Trophoblast cell (in vitro differentiated cells and primary cell): ENCODE measurements at regions not wholly inside any gene's neighbourhood (a gene's known extent, or its start where the extent isn't known, plus 50 kb on each side); places are given as distances from the start of the nearest gene placed in this dataset.

Experiments
- DNase-seq, 2 donors: peaks; one replicate each; pipeline ENCODE4 v3.0.0-alpha.2; 2016
- H2AFZ ChIP-seq: 2 replicates; pipeline ENCODE4 v1.6.1; 2013; ENCODE audit warnings: low read length, moderate library complexity, mild to moderate bottlenecking; ENCODE audit not compliant: insufficient read depth, poor library complexity
- H2AK5ac ChIP-seq: 2 replicates; pipeline ENCODE4 v1.6.1; 2013; ENCODE audit warnings: mild to moderate bottlenecking, low read length
- H2BK120ac ChIP-seq: 2 replicates; pipeline ENCODE4 v1.6.1; 2013; ENCODE audit warnings: low read length, mild to moderate bottlenecking, moderate library complexity; ENCODE audit not compliant: insufficient read depth, poor library complexity
- H2BK12ac ChIP-seq: 2 replicates; pipeline ENCODE4 v1.6.1; 2013; ENCODE audit warnings: mild to moderate bottlenecking, low read length, moderate library complexity
- H2BK5ac ChIP-seq: 2 replicates; pipeline ENCODE4 v1.6.1; 2013; ENCODE audit warnings: low read length, low read depth, moderate library complexity, mild to moderate bottlenecking; ENCODE audit not compliant: poor library complexity
- H3K14ac ChIP-seq: 2 replicates; pipeline ENCODE4 v1.6.1; 2013; ENCODE audit warnings: mild to moderate bottlenecking, low read length
- H3K18ac ChIP-seq: 2 replicates; pipeline ENCODE4 v1.6.1; 2013; ENCODE audit warnings: mild to moderate bottlenecking, low read length
- H3K23ac ChIP-seq: 2 replicates; pipeline ENCODE4 v1.6.1; 2013; ENCODE audit warnings: low read length
- H3K27ac ChIP-seq: 2 replicates; pipeline ENCODE4 v1.5.1; 2013; ENCODE audit warnings: low read depth, mild to moderate bottlenecking, inconsistent platforms, low read length, moderate library complexity
- H3K27me3 ChIP-seq: 2 replicates; pipeline ENCODE4 v1.6.1; 2013; ENCODE audit warnings: inconsistent platforms, mild to moderate bottlenecking, low read length, moderate library complexity; ENCODE audit not compliant: insufficient read depth
- H3K36me3 ChIP-seq, 2 experiments: 1 replicate in 1 of 2; 2 replicates in 1 of 2; pipeline ENCODE4 v1.6.1; 2013; ENCODE audit warnings: low read length in 2 of 2, mild to moderate bottlenecking in 2 of 2, moderate library complexity in 1 of 2; ENCODE audit not compliant: insufficient read depth in 2 of 2, control insufficient read depth in 1 of 2
- H3K4ac ChIP-seq: 2 replicates; pipeline ENCODE4 v1.6.1; 2013; ENCODE audit warnings: low read depth, mild to moderate bottlenecking, low read length, moderate library complexity
- H3K4me1 ChIP-seq, 2 experiments: 1 replicate in 1 of 2; 2 replicates in 1 of 2; pipeline ENCODE4 v1.6.1; 2013; ENCODE audit warnings: low read length in 2 of 2, mild to moderate bottlenecking in 2 of 2, moderate library complexity in 1 of 2; ENCODE audit not compliant: insufficient read depth in 2 of 2, control insufficient read depth in 1 of 2
- H3K4me2 ChIP-seq: 2 replicates; pipeline ENCODE4 v1.6.1; 2013; ENCODE audit warnings: inconsistent platforms, mild to moderate bottlenecking, low read length, moderate library complexity
- H3K4me3 ChIP-seq: 2 replicates; pipeline ENCODE4 v1.5.1; 2013; ENCODE audit warnings: mild to moderate bottlenecking, low read depth, low read length, inconsistent platforms
- H3K79me1 ChIP-seq: one replicate; pipeline ENCODE4 v1.6.1; 2013; ENCODE audit warnings: low read length
- H3K79me2 ChIP-seq: 2 replicates; pipeline ENCODE4 v1.6.1; 2013; ENCODE audit warnings: low read length, mild to moderate bottlenecking; ENCODE audit not compliant: control insufficient read depth, insufficient read depth, poor library complexity
- H3K9ac ChIP-seq: 2 replicates; pipeline ENCODE4 v1.6.1; 2013; ENCODE audit warnings: mild to moderate bottlenecking, low read length
- H3K9me3 ChIP-seq: 2 replicates; pipeline ENCODE4 v1.6.1; 2013; ENCODE audit warnings: low read depth, mild to moderate bottlenecking, control low read depth, inconsistent platforms, low read length; ENCODE audit not compliant: insufficient read depth
- H4K12ac ChIP-seq: 2 replicates; pipeline ENCODE4 v1.6.1; 2013; ENCODE audit warnings: low read depth, mild to moderate bottlenecking, low read length, moderate library complexity
- H4K8ac ChIP-seq: 2 replicates; pipeline ENCODE4 v1.6.1; 2013; ENCODE audit warnings: low read depth, mild to moderate bottlenecking, low read length, moderate library complexity
- H4K91ac ChIP-seq: one replicate; pipeline ENCODE4 v1.6.1; 2013; ENCODE audit warnings: low read depth, mild to moderate bottlenecking, low read length, moderate library complexity
- WGBS: extraction: QIAGEN DNeasy Blood & Tissue Kit; methylation state at CpG from one replicate; pipeline ENCODE4 v1.1.7; 2013; ENCODE audit warnings: missing lambda C conversion rate; ENCODE audit not compliant: insufficient read length, insufficient coverage; ENCODE audit errors: extremely low coverage; 5-methylcytosine and 5-hydroxymethylcytosine counted together

DNA sequence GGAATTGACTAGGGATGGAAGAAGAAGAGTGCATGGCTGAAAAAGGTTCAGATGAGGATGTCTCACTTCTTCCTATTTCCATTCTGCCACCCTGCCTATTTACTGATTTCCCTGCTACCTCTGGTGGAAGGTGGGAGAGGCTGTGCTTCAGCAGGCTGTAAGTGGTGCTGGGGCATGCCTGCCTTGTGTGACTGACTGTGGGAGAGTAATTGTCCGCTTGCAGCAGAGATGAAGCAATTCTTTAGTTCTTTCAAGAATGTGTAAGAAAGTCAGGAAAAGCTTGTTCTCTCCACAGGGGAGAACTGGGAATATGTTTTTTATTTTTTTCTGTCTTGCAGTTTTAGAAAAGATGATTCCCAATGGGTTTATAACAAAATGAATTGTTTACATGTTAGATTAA, 72.5 kb upstream of the NYAP2 start:
- no peak overlapping the region for H3K4me3 ChIP-seq
- no peak overlapping the region for H3K27ac ChIP-seq
- no peak overlapping the region for H4K12ac ChIP-seq
- no peak overlapping the region for H3K9ac ChIP-seq
- no peak overlapping the region for H3K14ac ChIP-seq
- H3K79me1 ChIP-seq, result no peaks in the 10 kb centered on the region
- H2AFZ ChIP-seq, result no peak overlapping the region
- H3K4me2 ChIP-seq, result no peak overlapping the region
- no peaks in the 10 kb centered on the region for H3K79me2 ChIP-seq
- H3K23ac ChIP-seq, result no peak overlapping the region
- no peak overlapping the region for H3K4ac ChIP-seq
- no peak overlapping the region for H4K8ac ChIP-seq
- no peak for DNase-seq
- H2BK5ac ChIP-seq, result no peak overlapping the region
- no peak overlapping the region for H4K91ac ChIP-seq
- H3K9me3 ChIP-seq, result no peaks in the 10 kb centered on the region
- no peak overlapping the region for H2AK5ac ChIP-seq
- no peak overlapping the region for H3K18ac ChIP-seq
- H3K36me3 ChIP-seq, result no peaks in the 10 kb centered on the region
- H2BK120ac ChIP-seq, result no peak overlapping the region
- no peak overlapping the region for H2BK12ac ChIP-seq
- no CpG with 5 or more reads among the region's 1 CpG for WGBS
- H3K4me1 ChIP-seq, result no peaks in the 10 kb centered on the region
- H3K27me3 ChIP-seq, result no peaks in the 10 kb centered on the region

DNA sequence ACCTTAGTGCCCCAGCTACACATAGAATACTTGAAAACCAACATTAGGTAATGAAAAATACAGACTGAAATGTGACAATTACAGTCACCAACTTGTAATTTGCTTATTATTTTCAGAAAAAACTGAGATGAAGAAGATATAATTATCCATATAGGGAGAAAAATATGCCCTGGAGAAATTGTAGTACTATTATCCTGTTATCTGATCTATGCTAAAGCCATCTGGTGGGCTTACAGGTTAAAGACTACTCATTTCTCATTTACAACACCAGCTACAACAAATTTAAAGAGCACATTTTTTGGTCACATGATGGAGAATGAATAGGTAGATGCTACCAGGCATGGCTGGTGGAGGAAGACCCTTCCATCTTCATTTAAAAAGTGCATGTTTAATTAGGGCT, 79.6 kb upstream of the NYAP2 start:
- Histone ChIP-seq H2BK5ac (no peak overlapping the region), H3K27ac (no peak overlapping the region), H3K36me3 (peaks cover 0 to 2% of the 10 kb centered on the region in 2 experiments), H4K8ac (no peak overlapping the region), H3K4ac (no peak overlapping the region), H2BK12ac (no peak overlapping the region), H3K4me3 (no peak overlapping the region), H3K23ac (no peak overlapping the region), H2AFZ (no peak overlapping the region), H2BK120ac (no peak overlapping the region), H3K27me3 (no peaks in the 10 kb centered on the region), H4K91ac (no peak overlapping the region), H3K4me1 (no peaks in the 10 kb centered on the region), H3K9ac (no peak overlapping the region), H4K12ac (no peak overlapping the region), H3K4me2 (no peak overlapping the region), H3K79me2 (no peaks in the 10 kb centered on the region), H3K79me1 (no peaks in the 10 kb centered on the region), H3K14ac (no peak overlapping the region), H3K18ac (no peak overlapping the region), H3K9me3 (peaks cover 2% of the 10 kb centered on the region), H2AK5ac (no peak overlapping the region)
- DNase-seq, result no peak

DNA sequence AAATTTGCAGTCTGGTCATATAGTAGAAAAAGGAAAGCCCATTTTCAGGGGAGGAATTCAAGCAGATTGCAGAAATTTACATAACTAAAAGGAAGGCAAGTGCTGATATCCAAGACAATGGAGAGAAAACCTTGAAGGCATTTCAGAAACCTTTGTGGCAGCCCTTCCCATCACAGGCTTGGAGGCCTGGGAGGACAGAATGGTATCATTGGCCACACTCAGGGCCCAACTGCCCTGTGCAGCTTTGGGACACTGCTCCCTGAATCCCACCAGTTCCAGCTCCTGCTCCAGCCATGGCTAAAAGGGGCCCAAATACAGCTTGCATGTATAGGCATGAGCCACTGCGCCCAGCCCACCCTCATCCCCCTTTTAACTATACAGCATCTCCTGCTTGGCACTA, 81.1 kb upstream of the NYAP2 start:
- no peak overlapping the region for H3K14ac ChIP-seq
- DNase-seq, result no peak
- no peaks in the 10 kb centered on the region for H3K79me2 ChIP-seq
- WGBS, result no CpG with 5 or more reads among the region's 1 CpG
- no peak overlapping the region for H3K4ac ChIP-seq
- H3K4me1 ChIP-seq, result no peaks in the 10 kb centered on the region
- peaks cover 0 to 2% of the 10 kb centered on the region in 2 experiments for H3K36me3 ChIP-seq
- H2BK120ac ChIP-seq, result no peak overlapping the region
- H3K9ac ChIP-seq, result no peak overlapping the region
- no peak overlapping the region for H3K27ac ChIP-seq
- H3K9me3 ChIP-seq, result peaks cover 2% of the 10 kb centered on the region
- no peaks in the 10 kb centered on the region for H3K27me3 ChIP-seq
- H4K8ac ChIP-seq, result no peak overlapping the region
- H2BK5ac ChIP-seq, result no peak overlapping the region
- no peaks in the 10 kb centered on the region for H3K79me1 ChIP-seq
- no peak overlapping the region for H3K23ac ChIP-seq
- H2AFZ ChIP-seq, result no peak overlapping the region
- no peak overlapping the region for H2BK12ac ChIP-seq
- H3K4me3 ChIP-seq, result no peak overlapping the region
- H4K12ac ChIP-seq, result no peak overlapping the region
- H3K18ac ChIP-seq, result no peak overlapping the region
- H3K4me2 ChIP-seq, result no peak overlapping the region
- H4K91ac ChIP-seq, result no peak overlapping the region
- H2AK5ac ChIP-seq, result no peak overlapping the region

- peaks cover 0 to 2% of the 10 kb centered on the region in 2 experiments for H3K36me3 ChIP-seq
- no peaks in the 10 kb centered on the region for H3K27me3 ChIP-seq
Measured at GRCh38 chr2:225317186-225317585, 82.3 kb upstream of the NYAP2 start.

DNA sequence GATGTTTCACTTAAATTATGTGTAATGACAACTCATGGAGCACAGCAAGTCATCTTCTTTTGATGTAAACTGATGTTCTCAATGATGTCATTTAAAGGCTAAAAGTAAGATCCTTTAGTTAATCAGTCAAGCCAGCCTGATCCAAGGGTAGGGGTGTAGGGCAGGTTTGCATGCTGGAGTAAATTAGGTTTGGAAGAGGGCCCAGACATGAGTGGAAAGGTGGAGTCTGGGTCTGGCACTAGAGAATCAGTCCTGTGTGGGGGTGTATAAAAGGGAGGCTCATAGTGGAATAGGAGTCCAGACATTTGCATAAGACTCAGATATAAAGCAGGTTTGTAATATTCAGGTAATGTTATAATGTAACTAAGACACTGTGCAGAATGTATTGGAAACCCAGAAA, 88.8 kb upstream of the NYAP2 start:
- Histone ChIP-seq H3K18ac (no peak overlapping the region), H3K79me1 (no peaks in the 10 kb centered on the region), H3K4me1 (no peaks in the 10 kb centered on the region), H3K9ac (no peak overlapping the region), H2AK5ac (no peak overlapping the region), H2BK120ac (no peak overlapping the region), H3K9me3 (no peaks in the 10 kb centered on the region), H3K36me3 (no peaks in the 10 kb centered on the region), H3K27ac (no peak overlapping the region), H3K4ac (no peak overlapping the region), H3K27me3 (no peaks in the 10 kb centered on the region), H4K8ac (no peak overlapping the region), H2AFZ (no peak overlapping the region), H3K23ac (no peak overlapping the region), H3K4me3 (no peak overlapping the region), H4K91ac (no peak overlapping the region), H3K14ac (no peak overlapping the region), H2BK5ac (no peak overlapping the region), H2BK12ac (no peak overlapping the region), H4K12ac (no peak overlapping the region), H3K4me2 (no peak overlapping the region), H3K79me2 (no peaks in the 10 kb centered on the region)
- DNase-seq, result no peak

More at GRCh38 chr2:225317186-225317585, 82.3 kb upstream of the NYAP2 start:
- no peak overlapping the region for H2AFZ ChIP-seq
- DNase-seq, result no peak
- H4K8ac ChIP-seq, result no peak overlapping the region
- H2BK120ac ChIP-seq, result no peak overlapping the region
- H4K91ac ChIP-seq, result no peak overlapping the region
- H4K12ac ChIP-seq, result no peak overlapping the region
- no peak overlapping the region for H3K9ac ChIP-seq
- H3K79me2 ChIP-seq, result no peaks in the 10 kb centered on the region
- H3K23ac ChIP-seq, result no peak overlapping the region
- no peak overlapping the region for H2BK12ac ChIP-seq
- H3K18ac ChIP-seq, result no peak overlapping the region
- H3K4me2 ChIP-seq, result no peak overlapping the region
- H3K4me3 ChIP-seq, result no peak overlapping the region
- no peaks in the 10 kb centered on the region for H3K79me1 ChIP-seq
- H3K4me1 ChIP-seq, result no peaks in the 10 kb centered on the region
- no peak overlapping the region for H3K4ac ChIP-seq
- H3K27ac ChIP-seq, result no peak overlapping the region
- no peak overlapping the region for H2BK5ac ChIP-seq
- H3K14ac ChIP-seq, result no peak overlapping the region
- H2AK5ac ChIP-seq, result no peak overlapping the region
- peaks cover 2% of the 10 kb centered on the region for H3K9me3 ChIP-seq
